Astrocyte (in vitro differentiated cells and primary cell): ENCODE measurements at regions not wholly inside any gene's neighbourhood (a gene's known extent, or its start where the extent isn't known, plus 50 kb on each side); places are given as distances from the start of the nearest gene placed in this dataset.

Experiments used
- DNase-seq: peaks from one replicate; pipeline ENCODE4 v3.0.0-alpha.2; 2010; ENCODE audit warnings: low read depth
- FAIRE-seq: peaks from 2 replicates; lab custom pipeline; 2011; peaks lifted over from hg19 to GRCh38; lab: Jason Lieb, UNC
- H2AFZ ChIP-seq: 2 replicates; pipeline ENCODE4 v1.6.0; 2012; ENCODE audit warnings: low read depth, low read length, inconsistent platforms
- H3K27ac ChIP-seq: 2 replicates; pipeline ENCODE4 v1.5.1; 2011; ENCODE audit warnings: low read depth, low read length, inconsistent platforms
- H3K27me3 ChIP-seq: 2 replicates; pipeline ENCODE4 v1.6.0; 2011; ENCODE audit warnings: low read length, inconsistent platforms; ENCODE audit not compliant: insufficient read depth
- H3K36me3 ChIP-seq: 2 replicates; pipeline ENCODE4 v1.5.1; 2011; ENCODE audit warnings: low read length, inconsistent platforms; ENCODE audit not compliant: insufficient read depth
- H3K4me1 ChIP-seq: 2 replicates; pipeline ENCODE4 v1.5.1; 2011; ENCODE audit warnings: low read length, inconsistent platforms; ENCODE audit not compliant: insufficient read depth
- H3K4me2 ChIP-seq: 2 replicates; pipeline ENCODE4 v1.6.0; 2012; ENCODE audit warnings: low read length, inconsistent platforms
- H3K4me3 ChIP-seq: 2 replicates; pipeline ENCODE4 v1.5.1; 2011; ENCODE audit warnings: low read depth, mild to moderate bottlenecking, low read length, inconsistent platforms; ENCODE audit not compliant: insufficient read depth
- H3K79me2 ChIP-seq: 2 replicates; pipeline ENCODE4 v1.6.0; 2012; ENCODE audit warnings: mild to moderate bottlenecking, low read length, inconsistent platforms; ENCODE audit not compliant: insufficient read depth
- H3K9ac ChIP-seq: 2 replicates; pipeline ENCODE4 v1.6.0; 2012; ENCODE audit warnings: mild to moderate bottlenecking, low read length, inconsistent platforms
- H3K9me3 ChIP-seq: 2 replicates; pipeline ENCODE4 v1.5.1; 2012; ENCODE audit warnings: low read depth, mild to moderate bottlenecking, low read length, inconsistent platforms; ENCODE audit not compliant: insufficient read depth
- H4K20me1 ChIP-seq: 2 replicates; pipeline ENCODE4 v1.6.0; 2012; ENCODE audit warnings: low read length, inconsistent platforms; ENCODE audit not compliant: insufficient read depth
- H3K27ac Mint-ChIP-seq: one replicate; pipeline ENCODE4 v1.8.0; 2021; ENCODE audit warnings: mild to moderate bottlenecking, mixed read lengths; ENCODE audit not compliant: unreplicated experiment
- H3K27me3 Mint-ChIP-seq: one replicate; pipeline ENCODE4 v1.8.0; 2021; ENCODE audit warnings: low read depth, mixed read lengths; ENCODE audit not compliant: unreplicated experiment
- H3K36me3 Mint-ChIP-seq: one replicate; pipeline ENCODE4 v1.8.0; 2021; ENCODE audit warnings: low read depth, mixed read lengths; ENCODE audit not compliant: unreplicated experiment
- H3K4me1 Mint-ChIP-seq: one replicate; pipeline ENCODE4 v1.8.0; 2021; ENCODE audit warnings: low read depth, mixed read lengths; ENCODE audit not compliant: unreplicated experiment
- H3K4me3 Mint-ChIP-seq: one replicate; pipeline ENCODE4 v1.8.0; 2021; ENCODE audit warnings: mild to moderate bottlenecking, moderate library complexity, mixed read lengths; ENCODE audit not compliant: unreplicated experiment
- H3K9me3 Mint-ChIP-seq: one replicate; pipeline ENCODE4 v1.8.0; 2021; ENCODE audit warnings: mild to moderate bottlenecking, mixed read lengths; ENCODE audit not compliant: unreplicated experiment
- CTCF ChIP-seq: IDR thresholded peaks from 2 replicates; pipeline ENCODE4 v1.5.1; 2011; ENCODE audit warnings: low read depth, mild to moderate bottlenecking, inconsistent platforms, low read length, moderate library complexity; ENCODE audit not compliant: insufficient read depth
- EZH2 ChIP-seq: IDR thresholded peaks from 2 replicates; pipeline ENCODE4 v1.6.1; 2012; ENCODE audit warnings: mild to moderate bottlenecking, low read length, inconsistent platforms; ENCODE audit not compliant: insufficient read depth

- Mint-ChIP-seq H3K27ac (no peak overlapping the region), H3K9me3 (peaks cover 2% of the 10 kb centered on the region), H3K4me3 (no peak overlapping the region), H3K4me1 (no peaks in the 10 kb centered on the region), H3K27me3 (peaks cover 1% of the 10 kb centered on the region), H3K36me3 (peaks cover 5% of the 10 kb centered on the region)
- Histone ChIP-seq H2AFZ (peak overlapping the region; percentile 75), H3K9ac (no peak overlapping the region), H4K20me1 (no peaks in the 10 kb centered on the region), H3K27ac (no peak overlapping the region), H3K9me3 (no peaks in the 10 kb centered on the region), H3K4me1 (peaks cover 4% of the 10 kb centered on the region), H3K79me2 (no peaks in the 10 kb centered on the region), H3K4me3 (no peak overlapping the region), H3K36me3 (no peaks in the 10 kb centered on the region), H3K27me3 (no peaks in the 10 kb centered on the region), H3K4me2 (peak overlapping the region; percentile 23)
- TF ChIP-seq CTCF (no peak), EZH2 (no peak)
- DNase-seq (no peak), FAIRE-seq (no peak)
Observed at GRCh38 chr6:30800871-30801270, 56.5 kb upstream of the IER3 start.

GRCh38 chr6:30799210-30799609, 54.9 kb upstream of the IER3 start:
- H3K4me1 Mint-ChIP-seq: no peaks in the 10 kb centered on the region
- TF ChIP-seq CTCF: no peak
- TF ChIP-seq EZH2: no peak
- Histone ChIP-seq H3K9me3 (no peaks in the 10 kb centered on the region), H3K4me2 (no peak overlapping the region), H2AFZ (no peak overlapping the region), H3K36me3 (no peaks in the 10 kb centered on the region), H3K4me1 (peaks cover 4% of the 10 kb centered on the region), H3K4me3 (no peak overlapping the region), H4K20me1 (no peaks in the 10 kb centered on the region), H3K27ac (no peak overlapping the region), H3K79me2 (no peaks in the 10 kb centered on the region), H3K9ac (no peak overlapping the region), H3K27me3 (no peaks in the 10 kb centered on the region)
- no peak overlapping the region for H3K4me3 Mint-ChIP-seq
- peaks cover 3% of the 10 kb centered on the region for H3K9me3 Mint-ChIP-seq
- no peak overlapping the region for H3K27ac Mint-ChIP-seq
- FAIRE-seq: no peak
- H3K36me3 Mint-ChIP-seq: peaks cover under 1% of the 10 kb centered on the region
- DNase-seq: no peak
- H3K27me3 Mint-ChIP-seq: no peaks in the 10 kb centered on the region

GRCh38 chr6:30798494-30798893, 54.1 kb upstream of the IER3 start:
- H3K36me3 ChIP-seq: no peaks in the 10 kb centered on the region

More at GRCh38 chr6:30798494-30798893, 54.1 kb upstream of the IER3 start:
- Mint-ChIP-seq H3K27ac (no peak overlapping the region), H3K36me3 (no peaks in the 10 kb centered on the region), H3K4me3 (no peak overlapping the region), H3K4me1 (peaks cover 4% of the 10 kb centered on the region), H3K9me3 (peaks cover 2% of the 10 kb centered on the region), H3K27me3 (no peaks in the 10 kb centered on the region)
- TF ChIP-seq EZH2 (no peak), CTCF (no peak)
- H3K9ac ChIP-seq: no peak overlapping the region
- DNase-seq (no peak), FAIRE-seq (no peak)
- no peaks in the 10 kb centered on the region for H3K79me2 ChIP-seq
- H3K4me2 ChIP-seq: no peak overlapping the region
- H2AFZ ChIP-seq: no peak overlapping the region
- H3K27me3 ChIP-seq: no peaks in the 10 kb centered on the region
- peaks cover 4% of the 10 kb centered on the region for H3K4me1 ChIP-seq
- H3K27ac ChIP-seq: no peak overlapping the region
- H3K4me3 ChIP-seq: no peak overlapping the region
- H3K9me3 ChIP-seq: no peaks in the 10 kb centered on the region
- no peaks in the 10 kb centered on the region for H4K20me1 ChIP-seq
